Heart right ventricle (tissue), 16 donors: ENCODE measurements at regions not wholly inside any gene's neighbourhood (a gene's known extent, or its start where the extent isn't known, plus 50 kb on each side); places are given as distances from the start of the nearest gene placed in this dataset.

Experiments used
- ATAC-seq, 8 donors: fragments of 200-7000 bp; cut with Tn5 transposase; one replicate each; pipeline ENCODE4 v1.9.1; 2020; ENCODE audit warnings: mild to moderate bottlenecking in 8 of 8, moderate library complexity in 8 of 8, moderate number of reproducible peaks in 1 of 8
- DNase-seq, 2 donors: peaks; one replicate each; pipeline ENCODE4 v3.0.0-alpha.2; 2020
- H3K27ac ChIP-seq, 10 donors: fragments of 200-600 bp; sonication (generic) in 2 of 10; one replicate each; pipeline versions ENCODE4 v1.5.0 to v1.8.0; 2020 to 2022; ENCODE audit warnings: mild to moderate bottlenecking in 3 of 10
- H3K27me3 ChIP-seq, 7 donors: fragments of 200-600 bp; one replicate each; pipeline ENCODE4 v1.8.0; 2021 to 2022; ENCODE audit warnings: mild to moderate bottlenecking in 2 of 7
- H3K36me3 ChIP-seq, 9 donors: fragments of 200-600 bp; sonication (generic) in 1 of 9; one replicate each; pipeline versions ENCODE4 v1.5.0 to v1.8.0; 2020 to 2022; ENCODE audit warnings: mild to moderate bottlenecking in 2 of 9
- H3K4me1 ChIP-seq, 9 donors: fragments of 200-600 bp; sonication (generic) in 1 of 9; one replicate each; pipeline versions ENCODE4 v1.5.0 to v1.8.0; 2020 to 2022; ENCODE audit warnings: mild to moderate bottlenecking in 4 of 9
- H3K4me3 ChIP-seq, 10 donors: fragments of 200-600 bp; sonication (generic) in 2 of 10; one replicate each; pipeline versions ENCODE4 v1.5.0 to v1.8.0; 2020 to 2022; ENCODE audit warnings: mild to moderate bottlenecking in 7 of 10, moderate library complexity in 2 of 10
- H3K9me3 ChIP-seq, 11 donors: fragments of 200-600 bp in 10 of 11; sonication (generic) in 2 of 11; one replicate each; pipeline versions ENCODE4 v1.5.0 to v1.8.0; 2013 to 2022; ENCODE audit warnings: mild to moderate bottlenecking in 2 of 11, control low read depth in 1 of 11, moderate library complexity in 1 of 11
- WGBS, 2 donors: extraction: QIAGEN DNeasy Blood & Tissue Kit; methylation state at CpG; one replicate each; pipeline ENCODE4 v1.1.7; 2013; ENCODE audit warnings: inconsistent platforms in 1 of 2; 5-methylcytosine and 5-hydroxymethylcytosine counted together
- intact Hi-C, 10 donors: fragments of 100-400 bp; cut with DNase I; formaldehyde crosslinking; loops; one replicate each; pipeline versions ENCODE4 v1.11.1 to v1.14.2; 2022
- TF ChIP-seq, protein P1 (sequence below), 9 donors: fragments of 200-600 bp; sonication (generic) in 2 of 9; IDR thresholded peaks; one replicate each; pipeline versions ENCODE4 v1.5.0 to v1.8.0; 2021 to 2022; ENCODE audit warnings: antibody characterized with exemption in 9 of 9, mild to moderate bottlenecking in 5 of 9, moderate library complexity in 1 of 9
- donor health status: Arrhythmogenic right ventricular cardiomyopathy.
- donor health status: ischemic (EF 13 %, LVEDD 7.1; RV severe dilation, severe dysfunction).
- donor health status: healthy with polysubstance abuse.
- donor health status: DM: no; HTN: yes; CAD: no.
- donor health status: DM: no; HTN: no; CAD: no.
- donor health status: ischemic (EF 25% LVEDD 6.9; RV normal size, moderate dysfunction).
- donor health status: ischemic (EF 25% LVEDD 5.7; RV mildly dilated, moderate dysfunction).
- donor health status: healthy.
- donor health status: DM: yes; HTN: yes; CAD: no.
- donor health status: Ischemic cardiomyopathy.
- donor health status: ischemic (EF 35%, LVEDD 5.7; RV mildly dilated, moderate dysfunction).
- donor health status: nonischemic (EF 11% LVEDD 7.7; RV severe dilation, severe dysfunction).
- donor health status: DM: yes; HTN: yes; CAD: no.
- donor health status: PGD.
- donor health status: ischemic (EF 29% LVEDD 5.4; RV normal size, mild dysfunction).
- donor health status: nonischemic (EF 23%, LVEDD 6.1; RV moderate dilation, normal function).

GRCh38 chr6:12522347-12522746 lies 194.2 kb upstream of the PHACTR1 start:
- Histone ChIP-seq H3K27ac (no peak overlapping the region), H3K36me3 (no peaks in the 10 kb centered on the region), H3K27me3 (no peaks in the 10 kb centered on the region), H3K9me3 (peaks cover 0 to 27% (median 4%) of the 10 kb centered on the region in 11 donors), H3K4me1 (no peaks in the 10 kb centered on the region), H3K4me3 (no peak overlapping the region)
- TF ChIP-seq, protein P1, sequence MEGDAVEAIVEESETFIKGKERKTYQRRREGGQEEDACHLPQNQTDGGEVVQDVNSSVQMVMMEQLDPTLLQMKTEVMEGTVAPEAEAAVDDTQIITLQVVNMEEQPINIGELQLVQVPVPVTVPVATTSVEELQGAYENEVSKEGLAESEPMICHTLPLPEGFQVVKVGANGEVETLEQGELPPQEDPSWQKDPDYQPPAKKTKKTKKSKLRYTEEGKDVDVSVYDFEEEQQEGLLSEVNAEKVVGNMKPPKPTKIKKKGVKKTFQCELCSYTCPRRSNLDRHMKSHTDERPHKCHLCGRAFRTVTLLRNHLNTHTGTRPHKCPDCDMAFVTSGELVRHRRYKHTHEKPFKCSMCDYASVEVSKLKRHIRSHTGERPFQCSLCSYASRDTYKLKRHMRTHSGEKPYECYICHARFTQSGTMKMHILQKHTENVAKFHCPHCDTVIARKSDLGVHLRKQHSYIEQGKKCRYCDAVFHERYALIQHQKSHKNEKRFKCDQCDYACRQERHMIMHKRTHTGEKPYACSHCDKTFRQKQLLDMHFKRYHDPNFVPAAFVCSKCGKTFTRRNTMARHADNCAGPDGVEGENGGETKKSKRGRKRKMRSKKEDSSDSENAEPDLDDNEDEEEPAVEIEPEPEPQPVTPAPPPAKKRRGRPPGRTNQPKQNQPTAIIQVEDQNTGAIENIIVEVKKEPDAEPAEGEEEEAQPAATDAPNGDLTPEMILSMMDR (IDR thresholded peaks at IDR 0.05): no peak
- intact Hi-C loops: no loop called here
- WGBS, 2 donors: 90 to 93% methylated on average over 1 of the region's 1 CpG
- DNase-seq (no peak), ATAC-seq (no peak)

- no peak overlapping the region for H3K4me3 ChIP-seq
- peaks cover 0 to 27% (median 4%) of the 10 kb centered on the region in 11 donors for H3K9me3 ChIP-seq
- no peaks in the 10 kb centered on the region for H3K36me3 ChIP-seq
- 57 to 72% methylated on average over 1 of the region's 1 CpG for WGBS, 2 donors
- no peaks in the 10 kb centered on the region for H3K27me3 ChIP-seq
- ATAC-seq (no peak), DNase-seq (no peak)
- TF ChIP-seq, protein P1 (IDR thresholded peaks at IDR 0.05): no peak
- peaks cover 0 to 12% (median 8%) of the 10 kb centered on the region in 9 donors for H3K4me1 ChIP-seq
- intact Hi-C loops: no loop called here
- H3K27ac ChIP-seq: no peak overlapping the region
Measured at GRCh38 chr6:12523726-12524125, 192.8 kb upstream of the PHACTR1 start.

GRCh38 chr6:12525276-12525675 lies 191.3 kb upstream of the PHACTR1 start:
- no peak overlapping the region for H3K27ac ChIP-seq
- H3K4me3 ChIP-seq: no peak overlapping the region
- H3K4me1 ChIP-seq: peaks cover 2 to 27% (median 15%) of the 10 kb centered on the region in 9 donors
- no peak for DNase-seq
- H3K9me3 ChIP-seq: peaks cover 0 to 27% (median 4%) of the 10 kb centered on the region in 11 donors
- TF ChIP-seq, protein P1 (IDR thresholded peaks at IDR 0.05): no peak
- intact Hi-C loops: no loop called here
- ATAC-seq: no peak
- 95 to 98% methylated on average over 3 of the region's 3 CpGs for WGBS, 2 donors
- no peaks in the 10 kb centered on the region for H3K36me3 ChIP-seq
- H3K27me3 ChIP-seq: no peaks in the 10 kb centered on the region

DNA sequence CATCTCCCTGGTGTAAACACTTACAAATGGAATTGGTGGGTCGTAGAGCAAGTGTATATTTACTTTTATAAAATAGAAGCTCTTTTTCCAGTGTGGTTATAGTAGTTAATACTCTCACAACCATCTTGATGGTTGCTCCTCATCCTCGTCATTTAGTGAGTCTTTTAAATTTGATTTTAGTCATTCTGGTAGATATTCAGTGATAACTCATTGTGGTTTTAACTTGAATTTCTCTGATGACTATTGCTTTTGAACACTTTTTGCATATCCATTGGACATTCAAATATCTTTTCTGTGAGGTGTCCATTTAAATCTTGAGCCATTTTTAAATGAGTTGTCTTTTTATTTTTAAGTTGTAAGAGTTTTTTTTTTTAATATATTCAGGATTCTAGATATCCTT lies 189.2 kb upstream of the PHACTR1 start:
- ATAC-seq: no peak
- H3K4me1 ChIP-seq: peaks cover 2 to 27% (median 15%) of the 10 kb centered on the region in 9 donors
- H3K36me3 ChIP-seq: no peaks in the 10 kb centered on the region
- no peaks in the 10 kb centered on the region for H3K27me3 ChIP-seq
- H3K4me3 ChIP-seq: no peak overlapping the region
- intact Hi-C loops: no loop called here
- peaks cover 0 to 26% (median 4%) of the 10 kb centered on the region in 11 donors for H3K9me3 ChIP-seq
- WGBS, 2 donors: 96 to 98% methylated on average over 2 of the region's 2 CpGs
- TF ChIP-seq, protein P1 (IDR thresholded peaks at IDR 0.05): no peak
- no peak for DNase-seq
- no peak overlapping the region for H3K27ac ChIP-seq
